GM23248 (cell line): ENCODE measurements at regions not wholly inside any gene's neighbourhood (a gene's known extent, or its start where the extent isn't known, plus 50 kb on each side); places are given as distances from the start of the nearest gene placed in this dataset.
A peak's percentile ranks its signal among the peaks of the same experiment; 100 is the strongest.

ENCODE experiments used
- DNase-seq: peaks from one replicate; pipeline ENCODE4 v3.0.0-alpha.2; 2015
- H2AFZ ChIP-seq: fragments of 200-600 bp; sonication (generic); 2 replicates; pipeline ENCODE4 v1.6.1; 2016; ENCODE audit warnings: antibody characterized with exemption
- H3F3A ChIP-seq: fragments of 200-600 bp; sonication (generic); 2 replicates; pipeline ENCODE4 v1.6.1; 2016; ENCODE audit warnings: mild to moderate bottlenecking, antibody characterized with exemption, mixed run types; ENCODE audit not compliant: insufficient read depth
- H3K27ac ChIP-seq: fragments of 200-600 bp; sonication (generic); 2 replicates; pipeline ENCODE4 v1.5.1; 2016; ENCODE audit warnings: mild to moderate bottlenecking
- H3K27me3 ChIP-seq: fragments of 200-600 bp; sonication (generic); replicated peaks from 2 replicates; pipeline ENCODE4 v1.6.1; 2016; ENCODE audit warnings: mild to moderate bottlenecking; ENCODE audit not compliant: insufficient read depth
- H3K36me3 ChIP-seq: fragments of 200-600 bp; sonication (generic); 2 replicates; pipeline ENCODE4 v1.6.1; 2016; ENCODE audit warnings: low read depth, mild to moderate bottlenecking
- H3K4me1 ChIP-seq: fragments of 200-600 bp; sonication (generic); 2 replicates; pipeline ENCODE4 v1.6.1; 2016; ENCODE audit warnings: mild to moderate bottlenecking; ENCODE audit not compliant: insufficient read depth
- H3K4me2 ChIP-seq: fragments of 200-600 bp; sonication (generic); one replicate; pipeline ENCODE4 v1.6.1; 2016; ENCODE audit warnings: mild to moderate bottlenecking; ENCODE audit not compliant: unreplicated experiment
- H3K4me3 ChIP-seq: fragments of 200-600 bp; sonication (generic); 2 replicates; pipeline ENCODE4 v1.5.1; 2016; ENCODE audit warnings: mild to moderate bottlenecking
- H3K79me2 ChIP-seq: fragments of 200-600 bp; sonication (generic); 2 replicates; pipeline ENCODE4 v1.6.1; 2016; ENCODE audit warnings: mild to moderate bottlenecking; ENCODE audit not compliant: insufficient read depth
- H3K9ac ChIP-seq: fragments of 200-600 bp; sonication (generic); 2 replicates; pipeline ENCODE4 v1.6.1; 2016; ENCODE audit warnings: mild to moderate bottlenecking
- H3K9me2 ChIP-seq: fragments of 200-600 bp; sonication (generic); 2 replicates; pipeline ENCODE4 v1.6.1; 2016; ENCODE audit warnings: mixed run types, mild to moderate bottlenecking, moderate library complexity; ENCODE audit not compliant: insufficient read depth
- H3K9me3 ChIP-seq: fragments of 200-600 bp; sonication (generic); one replicate; pipeline ENCODE4 v1.6.1; 2017; ENCODE audit warnings: low read depth
- H4K20me1 ChIP-seq: fragments of 200-600 bp; sonication (generic); 2 replicates; pipeline ENCODE4 v1.6.0; 2016; ENCODE audit not compliant: insufficient read depth
- EZH2 ChIP-seq: fragments of 200-600 bp; sonication (generic); IDR thresholded peaks from 2 replicates; pipeline ENCODE4 v1.6.1; 2018; ENCODE audit warnings: antibody characterized with exemption, mild to moderate bottlenecking; ENCODE audit not compliant: insufficient read depth, poor library complexity, severe bottlenecking
- EZH2phosphoT487 ChIP-seq: fragments of 200-600 bp; sonication (generic); IDR thresholded peaks from 2 replicates; pipeline ENCODE4 v1.6.1; 2018; ENCODE audit warnings: antibody characterized with exemption, moderate library complexity, mild to moderate bottlenecking, low read depth; ENCODE audit not compliant: insufficient read depth
- WGBS, 2 experiments: methylation state at CpG; one replicate each; pipeline ENCODE4 v1.1.6; 2015 to 2017; ENCODE audit warnings: low lambda C conversion rate in 2 of 2, low coverage in 1 of 2; ENCODE audit errors: missing lambda C conversion rate in 2 of 2; 5-methylcytosine and 5-hydroxymethylcytosine counted together
- in situ Hi-C: fragments of 300-500 bp; cut with MboI; formaldehyde crosslinking; loops from 2 replicates; pipeline ENCODE4 v1.15.0; 2020

- Histone ChIP-seq H3K9me2 (no peaks in the 10 kb centered on the region), H3K27ac (no peak overlapping the region), H3K9me3 (no peaks in the 10 kb centered on the region), H3K79me2 (no peaks in the 10 kb centered on the region), H2AFZ (no peak overlapping the region), H3K36me3 (no peaks in the 10 kb centered on the region), H3K9ac (no peak overlapping the region), H3F3A (no peaks in the 10 kb centered on the region), H3K4me2 (no peak overlapping the region), H4K20me1 (no peaks in the 10 kb centered on the region), H3K4me1 (no peaks in the 10 kb centered on the region), H3K27me3 (peaks cover under 1% of the 10 kb centered on the region; the same call in 1 of the 2 replicates), H3K4me3 (no peak overlapping the region)
- WGBS, 2 experiments = 66 to 73% methylated on average over 9 of the region's 9 CpGs
- no peak for TF ChIP-seq EZH2
- DNase-seq = no peak
- in situ Hi-C loops = no loop called here
Observed at GRCh38 chr6:5855787-5856470, 150.8 kb downstream of the NRN1 start.

- Histone ChIP-seq H3K79me2 (no peaks in the 10 kb centered on the region), H3K4me3 (no peak overlapping the region), H4K20me1 (no peaks in the 10 kb centered on the region), H3F3A (no peaks in the 10 kb centered on the region), H3K9me3 (no peaks in the 10 kb centered on the region), H3K36me3 (no peaks in the 10 kb centered on the region), H3K27ac (no peak overlapping the region), H3K9ac (no peak overlapping the region), H3K4me1 (no peaks in the 10 kb centered on the region), H3K4me2 (no peak overlapping the region), H3K27me3 (0 out of 2 replicates have a peak, but pooled peaks cover 4% of the 10 kb centered on the region), H2AFZ (no peak overlapping the region), H3K9me2 (no peaks in the 10 kb centered on the region)
- no peak for DNase-seq
- no peak for TF ChIP-seq EZH2
- no peak for TF ChIP-seq EZH2phosphoT487
- in situ Hi-C loops = no loop called here
- WGBS, 2 experiments = 53 to 56% methylated on average over 5 of the region's 5 CpGs
Observed at GRCh38 chr6:5854899-5855298, 151.8 kb downstream of the NRN1 start.

GRCh38 chr6:5851261-5851757 lies 155.4 kb downstream of the NRN1 start:
- H2AFZ ChIP-seq = peak overlapping the region; percentile 64; the same call in 1 of the 2 replicates
- peak; percentile 62 for DNase-seq
- no peaks in the 10 kb centered on the region for H3K79me2 ChIP-seq
- peaks cover 19% of the 10 kb centered on the region for H3K27me3 ChIP-seq
- peak overlapping the region; percentile 44; the same call in 1 of the 2 replicates for H3K4me3 ChIP-seq
- TF ChIP-seq EZH2 = no peak
- no peak for TF ChIP-seq EZH2phosphoT487
- no peaks in the 10 kb centered on the region for H4K20me1 ChIP-seq
- H3F3A ChIP-seq = no peaks in the 10 kb centered on the region
- H3K27ac ChIP-seq = no peak overlapping the region
- no peak overlapping the region for H3K4me2 ChIP-seq
- H3K9me3 ChIP-seq = no peaks in the 10 kb centered on the region
- H3K9me2 ChIP-seq = no peaks in the 10 kb centered on the region
- H3K36me3 ChIP-seq = no peaks in the 10 kb centered on the region
- H3K4me1 ChIP-seq = no peaks in the 10 kb centered on the region
- 12% methylated on average over 34 of the region's 34 CpGs for WGBS, 2 experiments
- no peak overlapping the region for H3K9ac ChIP-seq
- in situ Hi-C loops = no loop called here

GRCh38 chr6:5850848-5851255 lies 155.9 kb downstream of the NRN1 start:
- no peak overlapping the region for H3K4me3 ChIP-seq

More at GRCh38 chr6:5850848-5851255, 155.9 kb downstream of the NRN1 start:
- H3K27ac ChIP-seq = no peak overlapping the region
- H3K9me2 ChIP-seq = no peaks in the 10 kb centered on the region
- H4K20me1 ChIP-seq = no peaks in the 10 kb centered on the region
- no peaks in the 10 kb centered on the region for H3K36me3 ChIP-seq
- no peak for DNase-seq
- H3K4me1 ChIP-seq = no peaks in the 10 kb centered on the region
- no peak overlapping the region for H2AFZ ChIP-seq
- no peaks in the 10 kb centered on the region for H3K9me3 ChIP-seq
- no peaks in the 10 kb centered on the region for H3F3A ChIP-seq
- in situ Hi-C loops = no loop called here
- no peak overlapping the region for H3K4me2 ChIP-seq
- TF ChIP-seq EZH2phosphoT487 (no peak), EZH2 (no peak)
- H3K79me2 ChIP-seq = no peaks in the 10 kb centered on the region
- no peak overlapping the region for H3K9ac ChIP-seq
- peaks cover 19% of the 10 kb centered on the region for H3K27me3 ChIP-seq
- 40% methylated on average over 16 of the region's 16 CpGs for WGBS, 2 experiments
